CD4-positive, alpha-beta T cell treated with Interleukin-12 subunit alpha and Interleukin-12 subunit beta, for 1 hour (primary cell): ENCODE measurements at regions not wholly inside any gene's neighbourhood (a gene's known extent, or its start where the extent isn't known, plus 50 kb on each side); places are given as distances from the start of the nearest gene placed in this dataset.

Source experiments
- DNase-seq: peaks from one replicate; pipeline ENCODE4 v3.0.0-alpha.2; 2020

GRCh38 chr4:74878323-74878722 is 54.6 kb upstream of the PARM1 start:
- DNase-seq, result no peak

- DNase-seq, result no peak
Measured at GRCh38 chr4:74875451-74875850, 57.5 kb upstream of the PARM1 start.

DNA sequence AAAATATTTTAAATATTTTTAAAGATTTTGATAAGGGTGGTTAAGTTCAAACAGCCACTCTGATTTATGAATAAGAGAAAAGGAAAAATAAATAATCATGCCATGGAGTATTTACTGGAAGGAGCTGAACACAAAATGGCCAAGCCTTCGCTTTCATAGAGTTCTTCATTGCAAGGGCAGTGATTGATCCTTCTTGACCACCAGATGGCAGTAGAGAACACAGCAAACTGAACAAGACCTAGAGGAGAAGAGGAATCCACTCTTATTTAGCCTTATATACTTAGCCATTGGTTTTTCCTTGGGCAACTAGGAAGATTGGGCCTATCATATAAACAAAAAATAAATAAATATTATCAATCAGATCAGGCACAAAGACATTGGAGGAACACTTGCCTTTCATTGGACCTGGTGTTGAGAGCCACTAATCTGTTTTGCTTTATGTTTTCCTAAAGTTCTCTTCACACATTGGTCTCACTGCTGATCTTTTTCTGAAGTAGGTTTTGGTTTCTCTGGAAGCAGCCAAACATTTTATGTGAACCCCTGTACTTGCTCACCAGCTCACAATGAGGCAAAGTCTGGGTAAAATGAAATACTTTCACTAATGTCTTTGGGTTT is 58.1 kb upstream of the PARM1 start:
- DNase-seq, result peak; percentile 47

- DNase-seq, result no peak
Measured at GRCh38 chr4:74873545-74874301, 59.2 kb upstream of the PARM1 start.

- no peak for DNase-seq
Measured at GRCh38 chr4:74858921-74859562, 64.7 kb upstream of the BTC start.

DNA sequence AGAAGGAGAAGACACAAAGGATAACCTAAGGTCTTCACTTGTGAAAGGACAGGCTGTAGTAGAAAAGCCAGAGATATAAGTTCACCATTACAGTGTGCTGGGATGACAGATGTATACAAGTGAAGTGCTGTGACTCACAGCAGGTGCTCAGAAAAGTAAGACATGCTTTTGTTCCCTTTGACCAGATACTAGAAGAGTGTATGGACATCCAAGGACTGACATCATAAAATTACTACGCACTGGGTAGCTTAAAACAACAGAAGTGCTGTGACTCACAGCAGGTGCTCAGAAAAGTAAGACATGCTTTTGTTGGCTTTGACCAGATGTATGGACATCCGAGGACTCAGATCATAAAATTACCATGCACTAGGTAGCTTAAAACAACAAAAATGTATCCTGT is 61.6 kb upstream of the BTC start:
- no peak for DNase-seq

GRCh38 chr4:74848774-74849173 is 54.5 kb upstream of the BTC start:
- DNase-seq, result no peak

GRCh38 chr4:74845834-74846233 is 51.5 kb upstream of the BTC start:
- no peak for DNase-seq
